ENCODE measurements at regions not wholly inside any gene's neighbourhood (a gene's known extent, or its start where the extent isn't known, plus 50 kb on each side); places are given as distances from the start of the nearest gene placed in this dataset.

DNA sequence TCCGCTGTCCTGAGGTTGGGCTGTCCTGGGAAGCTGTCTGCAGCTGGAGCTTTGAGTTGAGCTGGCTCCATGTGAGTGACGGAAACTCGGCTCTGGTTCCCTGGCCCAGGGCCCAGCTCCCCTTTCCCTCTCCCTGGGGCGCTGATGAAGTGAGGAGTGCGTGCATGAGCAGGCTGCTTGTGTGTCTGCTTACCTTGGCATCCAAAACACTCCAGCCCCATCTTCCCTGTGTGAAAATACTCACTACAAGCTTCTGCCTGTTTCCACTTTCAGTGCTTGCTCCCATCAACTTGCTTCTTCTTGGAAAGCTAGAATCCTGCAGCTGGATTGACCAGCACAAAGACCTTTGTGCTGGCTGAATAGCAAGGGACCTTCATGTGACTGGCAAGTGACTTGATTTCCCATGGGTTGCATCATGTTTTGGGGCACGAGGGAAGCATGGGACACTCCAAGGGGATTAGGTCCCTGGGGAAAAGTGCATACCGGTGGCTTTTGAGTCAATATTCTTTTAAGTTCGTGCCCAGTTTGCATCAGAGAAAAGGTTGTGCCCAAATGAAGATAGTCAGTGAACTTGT lies 198.1 kb downstream of the GADD45G start:
- no peak for ATAC-seq (ENCODE audit: low read depth)
- H3K27me3 Mint-ChIP-seq, result no peaks in the 10 kb centered on the region
- no peak overlapping the region for H3K4me3 Mint-ChIP-seq
- no peaks in the 10 kb centered on the region for H3K36me3 Mint-ChIP-seq (ENCODE audit: low read depth)
- ChIA-PET CTCF (no interaction called here), POLR2A (interaction anchor here (1.2 kb wide), 1 partner anchor 13 kb away, joined by 3 read pairs; no protein-coding TSS in a partner anchor)
- H3K4me1 Mint-ChIP-seq, result no peaks in the 10 kb centered on the region
- TF ChIP-seq, protein P1, sequence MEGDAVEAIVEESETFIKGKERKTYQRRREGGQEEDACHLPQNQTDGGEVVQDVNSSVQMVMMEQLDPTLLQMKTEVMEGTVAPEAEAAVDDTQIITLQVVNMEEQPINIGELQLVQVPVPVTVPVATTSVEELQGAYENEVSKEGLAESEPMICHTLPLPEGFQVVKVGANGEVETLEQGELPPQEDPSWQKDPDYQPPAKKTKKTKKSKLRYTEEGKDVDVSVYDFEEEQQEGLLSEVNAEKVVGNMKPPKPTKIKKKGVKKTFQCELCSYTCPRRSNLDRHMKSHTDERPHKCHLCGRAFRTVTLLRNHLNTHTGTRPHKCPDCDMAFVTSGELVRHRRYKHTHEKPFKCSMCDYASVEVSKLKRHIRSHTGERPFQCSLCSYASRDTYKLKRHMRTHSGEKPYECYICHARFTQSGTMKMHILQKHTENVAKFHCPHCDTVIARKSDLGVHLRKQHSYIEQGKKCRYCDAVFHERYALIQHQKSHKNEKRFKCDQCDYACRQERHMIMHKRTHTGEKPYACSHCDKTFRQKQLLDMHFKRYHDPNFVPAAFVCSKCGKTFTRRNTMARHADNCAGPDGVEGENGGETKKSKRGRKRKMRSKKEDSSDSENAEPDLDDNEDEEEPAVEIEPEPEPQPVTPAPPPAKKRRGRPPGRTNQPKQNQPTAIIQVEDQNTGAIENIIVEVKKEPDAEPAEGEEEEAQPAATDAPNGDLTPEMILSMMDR (IDR thresholded peaks at IDR 0.05), result no peak
- H3K27ac Mint-ChIP-seq, result no peak overlapping the region
- no peak for DNase-seq
- intact Hi-C loops (cut with micrococcal nuclease), result no loop called here
- H3K9me3 Mint-ChIP-seq, result no peaks in the 10 kb centered on the region

DNA sequence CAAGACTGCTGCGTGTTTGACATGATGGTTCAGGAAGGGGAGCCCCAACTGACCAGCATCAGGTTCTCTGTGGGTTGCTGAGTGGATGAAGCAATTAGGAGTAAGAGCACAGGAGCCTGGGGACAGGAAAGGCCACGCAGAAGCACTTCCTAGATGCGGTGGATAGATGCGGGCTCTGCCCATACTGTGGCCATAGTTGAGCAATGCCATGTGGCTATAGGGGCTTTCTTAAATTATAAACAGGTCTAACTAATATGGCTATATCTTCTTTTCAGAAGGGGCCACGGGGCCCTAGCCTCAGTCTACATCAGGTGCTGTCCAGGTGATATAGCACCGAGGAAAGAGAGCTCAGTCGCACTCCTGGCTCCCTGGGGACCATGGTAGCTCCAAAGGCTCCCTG lies 198.6 kb downstream of the GADD45G start:
- DNase-seq (no peak), ATAC-seq (ENCODE audit: low read depth) (no peak)
- Mint-ChIP-seq H3K27me3 (no peaks in the 10 kb centered on the region), H3K36me3 (ENCODE audit: low read depth) (no peaks in the 10 kb centered on the region), H3K27ac (no peak overlapping the region), H3K9me3 (no peaks in the 10 kb centered on the region), H3K4me1 (no peaks in the 10 kb centered on the region), H3K4me3 (no peak overlapping the region)
- intact Hi-C loops (cut with micrococcal nuclease), result no loop called here
- TF ChIP-seq, protein P1 (IDR thresholded peaks at IDR 0.05), result no peak
- ChIA-PET CTCF (no interaction called here), POLR2A (no interaction called here)

DNA sequence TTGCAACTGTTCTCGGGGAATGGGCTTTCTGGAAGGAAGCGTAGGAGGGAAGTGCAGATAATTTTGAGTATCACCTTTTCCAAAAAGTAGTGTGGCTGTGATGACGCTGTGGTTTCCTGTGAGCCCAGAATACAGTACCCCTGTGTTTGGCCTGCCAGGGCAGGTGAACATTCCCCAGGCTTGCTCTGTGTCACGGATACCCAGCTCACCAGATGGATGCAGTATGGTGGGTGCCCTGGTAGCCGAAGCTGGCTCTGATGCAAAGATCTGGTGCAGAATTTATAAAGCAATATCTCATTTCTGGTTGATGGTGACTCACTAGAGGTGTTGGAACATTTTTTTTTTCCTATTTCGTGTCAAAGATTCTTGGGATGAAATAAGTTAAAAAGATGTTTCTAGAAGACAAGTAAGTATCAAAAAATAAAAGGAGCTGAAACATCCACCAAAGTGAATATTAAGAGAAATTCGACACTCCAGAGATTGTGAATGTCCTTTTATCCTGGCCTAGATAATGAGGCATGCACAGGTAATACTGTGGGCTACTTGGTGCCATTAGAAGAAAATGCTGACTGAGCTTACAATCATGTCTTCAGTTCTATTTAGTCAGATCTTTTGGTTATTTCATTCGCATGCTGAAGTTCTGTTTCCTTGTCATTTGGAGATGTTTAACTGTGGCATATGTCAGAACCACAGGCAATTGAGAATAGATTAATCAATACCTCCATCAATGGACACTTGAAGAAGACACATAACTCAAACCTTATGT lies 200.1 kb downstream of the GADD45G start:
- no peak overlapping the region for H3K27ac Mint-ChIP-seq
- ChIA-PET POLR2A (interaction anchor here (0.7 kb wide), 1 partner anchor 10 kb away, joined by 3 read pairs; no protein-coding TSS in a partner anchor), CTCF (no interaction called here)
- H3K9me3 Mint-ChIP-seq, result no peaks in the 10 kb centered on the region
- no peaks in the 10 kb centered on the region for H3K27me3 Mint-ChIP-seq
- ATAC-seq (ENCODE audit: low read depth) (no peak), DNase-seq (no peak)
- no peaks in the 10 kb centered on the region for H3K36me3 Mint-ChIP-seq (ENCODE audit: low read depth)
- H3K4me1 Mint-ChIP-seq, result no peaks in the 10 kb centered on the region
- intact Hi-C loops (cut with micrococcal nuclease), result no loop called here
- H3K4me3 Mint-ChIP-seq, result no peak overlapping the region
- TF ChIP-seq, protein P1 (IDR thresholded peaks at IDR 0.05), result no peak

DNA sequence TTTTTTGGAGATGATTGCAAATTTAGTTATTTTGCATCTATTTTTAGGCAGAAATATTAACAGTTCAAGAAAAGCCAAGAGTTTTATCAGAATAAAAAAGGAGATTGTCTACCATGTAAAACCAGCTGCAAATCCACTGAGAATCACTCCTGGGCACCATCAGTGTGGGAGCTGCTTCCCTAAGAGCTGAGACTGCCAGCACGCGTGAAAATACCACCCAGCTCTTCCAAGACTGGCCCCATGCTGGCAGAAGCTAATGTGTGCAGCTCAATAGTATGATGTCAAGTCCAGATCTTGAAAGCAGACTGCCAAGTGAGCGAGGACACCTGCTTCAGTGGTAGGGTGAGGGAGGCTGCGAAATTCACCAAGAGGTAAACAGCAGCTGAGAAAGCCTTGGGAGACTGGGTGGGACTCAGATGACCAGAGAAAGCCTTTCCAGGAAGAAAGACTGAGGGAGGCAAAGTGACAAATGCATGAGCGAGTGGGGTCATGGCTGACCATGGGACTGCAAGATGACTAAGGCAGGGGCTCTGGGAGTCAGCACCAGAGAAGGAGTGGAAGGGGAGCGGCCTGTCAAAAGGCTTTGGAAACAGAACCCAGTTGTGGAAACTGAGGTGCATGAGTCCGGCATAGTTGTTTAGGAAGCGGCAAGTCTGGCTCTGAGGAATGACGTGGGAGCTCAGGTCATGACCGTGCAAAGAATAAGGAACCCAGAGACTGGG lies 200.9 kb downstream of the GADD45G start:
- no peaks in the 10 kb centered on the region for H3K4me1 Mint-ChIP-seq
- no peak for DNase-seq
- intact Hi-C loops (cut with micrococcal nuclease), result no loop called here
- H3K9me3 Mint-ChIP-seq, result no peaks in the 10 kb centered on the region
- TF ChIP-seq, protein P1 (IDR thresholded peaks at IDR 0.05), result no peak
- ATAC-seq (ENCODE audit: low read depth), result no peak
- ChIA-PET CTCF (no interaction called here), POLR2A (interaction anchor here (0.7 kb wide), 1 partner anchor 10 kb away, joined by 3 read pairs; no protein-coding TSS in a partner anchor)
- H3K27ac Mint-ChIP-seq, result no peak overlapping the region
- H3K27me3 Mint-ChIP-seq, result no peaks in the 10 kb centered on the region
- H3K4me3 Mint-ChIP-seq, result no peak overlapping the region
- no peaks in the 10 kb centered on the region for H3K36me3 Mint-ChIP-seq (ENCODE audit: low read depth)

Data from activated B cell treated with CpG ODN at 0.5 μM for 24 hours (primary cell).